ENCODE measurements at regions not wholly inside any gene's neighbourhood (a gene's known extent, or its start where the extent isn't known, plus 50 kb on each side); places are given as distances from the start of the nearest gene placed in this dataset.

GRCh38 chr18:45488645-45489044, 126.6 kb upstream of the SLC14A2 start:
- no peak for DNase-seq (ENCODE audit: low spot score)

GRCh38 chr18:45493830-45494229, 121.4 kb upstream of the SLC14A2 start:
- no peak for DNase-seq (ENCODE audit: low spot score)

DNA sequence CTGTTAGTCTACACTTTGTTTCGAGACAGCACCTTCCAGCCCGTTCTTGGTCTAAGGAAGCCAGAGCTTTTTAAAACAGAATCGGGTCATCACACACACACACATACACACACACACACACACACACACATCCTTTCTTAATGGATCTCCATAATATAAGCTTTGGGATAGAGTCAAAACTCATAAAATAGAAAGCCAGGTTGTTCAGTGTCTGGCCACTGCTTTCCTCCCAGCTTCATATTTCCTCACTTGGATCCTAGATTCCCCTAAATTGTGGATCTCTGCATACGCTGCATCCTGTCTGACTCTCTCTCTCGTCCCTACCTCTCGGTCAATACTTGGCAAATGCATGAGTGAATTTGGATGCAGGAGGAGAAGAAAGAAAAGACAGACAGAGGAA, 120.5 kb upstream of the SLC14A2 start:
- no peak for DNase-seq (ENCODE audit: low spot score)

- no peak for DNase-seq (ENCODE audit: low spot score)
These were observed 118.5 kb upstream of the SLC14A2 start for GRCh38 chr18:45496741-45497140.

- DNase-seq (ENCODE audit: low spot score): no peak
These were observed 117.5 kb upstream of the SLC14A2 start for GRCh38 chr18:45497595-45498286.

- DNase-seq (ENCODE audit: low spot score): no peak
These were observed 117.0 kb upstream of the SLC14A2 start for GRCh38 chr18:45498287-45498658.

DNA sequence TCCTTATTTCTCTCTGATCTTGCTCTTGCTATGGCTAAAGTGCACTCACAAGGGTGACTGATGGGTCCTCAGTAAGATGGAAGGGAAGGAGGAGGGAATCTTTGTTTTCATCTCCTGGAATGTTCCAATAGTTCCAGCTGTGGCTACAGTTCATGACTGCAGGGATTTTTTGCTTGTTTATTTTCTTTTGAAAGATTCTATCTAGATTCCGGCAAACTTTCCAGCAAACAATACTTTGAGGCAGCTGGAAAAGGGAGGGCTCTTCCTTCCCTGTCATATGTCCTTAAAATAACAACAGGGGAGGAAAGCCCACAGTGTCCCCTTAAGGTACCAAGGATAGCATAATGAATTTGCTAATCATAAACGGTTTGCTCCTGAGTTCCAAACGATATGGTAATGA, 111.3 kb upstream of the SLC14A2 start:
- no peak for DNase-seq (ENCODE audit: low spot score)

DNA sequence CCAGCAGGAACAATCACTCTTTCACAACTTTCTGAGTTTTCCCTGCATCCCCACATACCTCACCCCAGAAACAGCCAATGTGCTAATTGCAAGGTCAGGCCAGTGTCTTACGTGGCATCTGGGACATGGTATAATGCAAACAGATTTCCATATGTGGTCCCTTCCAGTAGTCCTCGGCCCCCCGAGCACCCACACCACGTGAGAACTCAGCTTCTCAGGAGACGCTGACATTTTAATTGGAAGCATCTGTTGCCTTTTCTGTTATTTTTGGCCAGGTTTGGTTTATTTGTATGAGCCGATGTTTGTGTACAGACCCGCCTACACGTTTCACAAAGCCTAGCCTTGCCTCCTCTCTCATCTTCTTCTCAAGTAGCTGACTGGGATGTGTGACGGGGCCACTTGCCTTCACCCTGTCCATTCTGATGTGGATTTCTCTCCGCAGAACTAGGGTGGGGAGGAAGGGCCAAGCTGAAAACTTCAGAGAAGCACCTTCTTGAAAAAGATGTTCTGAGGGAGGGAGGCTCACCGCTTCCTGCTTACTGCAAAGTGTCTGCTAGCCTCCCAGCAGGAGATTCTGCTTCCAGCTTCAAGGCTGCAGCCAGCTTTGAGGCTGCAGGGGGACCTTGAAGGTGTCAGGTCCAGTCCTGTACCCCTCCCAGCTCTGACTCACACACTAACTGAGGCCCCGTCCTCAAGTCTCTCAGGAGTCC, 109.6 kb upstream of the SLC14A2 start:
- DNase-seq (ENCODE audit: low spot score): no peak

- DNase-seq (ENCODE audit: low spot score): no peak
These were observed 108.3 kb upstream of the SLC14A2 start for GRCh38 chr18:45506951-45507350.

DNA sequence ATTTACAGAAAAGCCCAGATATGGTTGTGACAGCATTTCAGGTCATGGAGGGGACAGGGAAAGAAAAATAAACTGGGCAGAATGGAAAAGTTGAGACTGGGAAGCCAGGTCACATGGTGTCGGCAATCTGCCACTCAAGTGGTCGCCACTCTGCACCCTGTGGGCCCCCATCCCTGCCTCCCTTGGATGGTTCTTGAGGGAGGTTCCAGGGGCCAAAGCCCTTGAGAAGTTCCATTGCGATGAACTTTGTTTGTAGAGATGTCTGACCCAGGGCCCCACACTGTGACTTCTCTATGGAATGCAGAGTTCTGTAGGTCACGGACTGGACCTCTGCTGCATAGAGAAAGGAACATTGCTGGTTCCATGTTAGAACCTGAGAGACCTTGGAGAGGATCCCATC, 105.7 kb upstream of the SLC14A2 start:
- DNase-seq (ENCODE audit: low spot score): no peak

DNA sequence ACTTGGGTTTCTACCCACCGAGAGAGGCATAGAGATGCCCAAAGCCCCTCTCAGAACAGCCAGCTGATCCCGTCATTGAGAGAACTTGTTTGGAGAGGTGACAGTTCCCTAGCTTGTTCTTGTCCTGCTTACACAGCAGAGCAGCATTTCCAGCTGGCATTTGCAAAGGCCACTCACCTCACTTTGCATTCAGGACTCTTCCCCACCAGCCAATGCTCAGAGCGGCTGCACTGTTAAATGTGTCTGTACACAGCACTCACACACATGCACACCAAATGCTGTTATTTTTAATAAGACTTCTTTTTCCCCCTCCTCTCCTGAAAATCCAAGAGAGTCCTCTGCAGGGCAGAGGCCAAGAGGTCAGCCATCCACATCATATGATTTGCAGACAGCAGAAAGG, 104.6 kb upstream of the SLC14A2 start:
- DNase-seq (ENCODE audit: low spot score): no peak

DNA sequence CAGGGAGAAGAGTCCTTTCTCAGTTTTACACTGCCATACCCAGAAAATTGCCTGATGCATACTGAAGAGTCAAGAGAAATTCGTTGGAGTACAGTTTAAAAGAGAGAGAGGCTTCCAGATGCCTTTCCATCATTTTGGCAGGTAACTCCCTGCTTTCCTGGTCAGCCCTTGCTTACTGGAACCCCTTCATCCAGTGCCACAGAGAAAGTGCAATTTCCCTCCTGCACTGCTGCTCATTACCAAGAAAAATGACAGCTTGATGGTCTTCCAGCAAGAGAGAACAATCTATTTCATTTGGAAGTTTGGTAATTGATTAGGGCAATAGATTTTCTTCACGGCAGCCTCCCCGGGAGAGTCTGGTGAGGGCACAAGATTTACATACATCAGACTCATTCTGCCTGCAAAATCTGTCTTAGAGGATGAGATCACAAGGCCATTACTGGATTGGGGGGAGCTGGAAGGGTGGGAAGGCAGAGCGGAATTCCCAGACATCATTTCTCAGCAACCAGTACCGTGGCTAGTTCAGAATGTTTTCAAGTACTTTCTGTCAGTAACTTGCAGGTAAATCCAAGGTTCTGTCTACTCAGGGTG, 102.8 kb upstream of the SLC14A2 start:
- DNase-seq (ENCODE audit: low spot score): no peak

GRCh38 chr18:45517181-45517741, 98.0 kb upstream of the SLC14A2 start:
- DNase-seq (ENCODE audit: low spot score): no peak

- no peak for DNase-seq (ENCODE audit: low spot score)
These were observed 96.7 kb upstream of the SLC14A2 start for GRCh38 chr18:45518311-45519155.

DNA sequence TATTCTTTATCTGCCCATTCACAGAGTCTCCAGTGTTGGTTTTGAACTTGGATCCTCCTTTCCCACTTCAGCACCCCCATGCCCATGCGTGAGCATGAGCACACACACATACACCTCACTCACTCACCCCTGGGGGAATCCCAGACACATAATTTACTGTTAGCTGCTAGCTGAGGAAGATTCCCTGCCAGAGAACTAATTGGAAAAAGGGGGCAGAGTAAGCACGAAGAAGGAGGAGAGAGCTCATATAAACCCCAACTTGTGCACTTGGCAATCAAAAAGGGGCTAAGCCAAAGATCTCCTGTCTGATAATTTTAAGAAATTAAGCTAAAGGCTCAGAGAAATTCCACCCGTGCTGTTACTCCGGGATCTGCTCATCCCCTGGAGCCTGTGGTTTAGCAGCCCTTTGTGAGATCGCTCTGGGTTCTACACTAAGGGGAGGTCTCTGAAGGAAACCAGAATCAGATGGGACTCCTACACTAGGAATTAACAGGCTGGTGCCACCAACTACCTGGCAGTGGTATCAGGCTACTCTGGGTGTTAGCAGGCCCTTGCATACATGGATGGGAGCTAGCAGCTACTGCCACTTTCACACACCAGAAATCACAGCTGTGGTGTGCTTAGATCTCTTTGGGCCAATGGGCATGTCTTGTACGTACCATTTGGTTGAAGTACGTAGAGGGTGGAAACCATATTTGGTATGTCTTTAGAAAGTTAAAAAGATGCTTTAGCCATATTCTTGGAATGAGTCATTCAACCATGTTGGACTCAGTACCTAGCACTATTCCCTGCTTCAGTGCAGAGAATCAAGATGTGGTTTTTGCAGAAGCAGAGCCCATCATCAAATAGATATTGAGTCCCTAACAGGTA, 95.6 kb upstream of the SLC14A2 start:
- no peak for DNase-seq (ENCODE audit: low spot score)

- no peak for DNase-seq (ENCODE audit: low spot score)
These were observed 94.1 kb upstream of the SLC14A2 start for GRCh38 chr18:45521136-45521535.

DNA sequence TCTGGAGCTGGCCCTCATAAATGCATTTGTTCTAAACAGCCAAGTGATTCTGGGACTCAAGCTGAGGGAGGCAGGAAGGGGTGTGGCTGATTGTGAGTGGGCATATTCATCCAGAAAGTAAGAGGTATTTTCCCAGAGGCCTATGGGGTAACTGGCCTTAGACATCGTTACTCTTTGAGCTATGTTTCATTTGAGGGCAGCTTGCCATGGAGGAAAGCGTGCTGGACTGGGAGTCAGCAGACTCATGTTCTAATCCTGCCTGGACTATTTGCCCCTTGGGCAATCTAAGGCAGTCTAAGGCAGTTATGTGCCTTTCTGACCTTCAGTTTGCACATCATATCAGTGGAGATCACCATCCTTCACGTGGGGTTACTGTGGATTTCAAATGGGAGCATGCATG, 93.5 kb upstream of the SLC14A2 start:
- DNase-seq (ENCODE audit: low spot score): no peak

- no peak for DNase-seq (ENCODE audit: low spot score)
These were observed 92.9 kb upstream of the SLC14A2 start for GRCh38 chr18:45522371-45522770.

GRCh38 chr18:45525301-45525700, 90.0 kb upstream of the SLC14A2 start:
- DNase-seq (ENCODE audit: low spot score): no peak

DNA sequence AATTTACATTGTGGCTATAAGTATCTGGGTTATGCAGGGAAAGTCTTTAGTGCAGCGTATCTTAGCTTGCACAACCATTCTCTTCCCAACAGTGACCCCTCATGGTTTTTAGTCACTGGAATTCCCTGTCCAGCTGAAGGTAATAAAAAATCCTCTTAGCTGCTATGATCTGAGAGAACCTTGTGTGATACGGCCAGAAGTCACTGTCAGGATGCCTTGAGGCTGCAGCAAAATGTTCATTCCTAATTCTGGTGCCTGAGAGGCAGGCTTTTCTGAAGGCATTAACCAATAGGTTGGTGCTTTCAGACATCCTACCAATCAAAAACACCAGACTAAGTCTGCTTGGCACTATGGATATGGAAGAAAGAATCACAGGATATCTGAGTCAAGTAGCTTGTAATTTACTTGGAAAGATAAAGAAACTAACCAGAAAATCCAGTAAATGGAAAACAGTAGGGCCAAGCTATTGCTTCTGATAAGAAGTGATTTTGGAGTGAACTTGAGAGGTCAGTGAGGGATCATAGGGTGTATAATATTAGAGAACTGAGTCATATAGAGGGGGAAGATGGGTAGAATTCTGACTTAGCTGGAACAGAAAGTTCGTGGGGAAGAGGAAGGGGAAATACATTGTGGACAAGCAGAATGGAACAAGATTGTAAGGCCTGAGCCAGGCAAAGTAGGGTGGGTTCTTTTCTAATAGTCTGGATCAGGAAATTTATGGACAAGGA, 89.0 kb upstream of the SLC14A2 start:
- DNase-seq (ENCODE audit: low spot score): no peak

DNA sequence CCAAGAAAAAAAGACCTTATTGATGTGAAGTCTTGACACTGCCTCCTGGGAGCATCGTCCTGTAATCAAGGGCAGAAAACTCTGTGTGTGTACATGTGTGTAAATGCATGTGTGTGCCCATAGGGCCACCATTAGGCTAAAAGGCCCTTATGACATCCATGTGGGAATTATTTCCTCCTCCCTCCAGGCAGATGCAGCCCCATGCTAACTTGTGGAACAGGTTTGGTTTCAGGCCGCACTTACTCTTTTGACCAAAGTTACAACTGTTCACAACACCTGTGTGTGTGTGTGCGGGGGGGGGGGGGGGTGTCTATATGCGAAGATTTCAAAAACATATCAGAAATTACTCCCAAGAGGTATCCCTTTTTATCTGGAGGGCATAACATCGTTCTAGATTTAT, 87.4 kb upstream of the SLC14A2 start:
- DNase-seq (ENCODE audit: low spot score): no peak
